Neuronal stem cell (in vitro differentiated cells): ENCODE measurements at regions not wholly inside any gene's neighbourhood (a gene's known extent, or its start where the extent isn't known, plus 50 kb on each side); places are given as distances from the start of the nearest gene placed in this dataset.

Experiments
- DNase-seq: peaks from one replicate; pipeline ENCODE4 v3.0.0-alpha.2; 2013; ENCODE audit warnings: low spot score
- H2AFZ ChIP-seq: one replicate; pipeline ENCODE4 v1.6.1; 2013; ENCODE audit warnings: mild to moderate bottlenecking, low read length, inconsistent platforms
- H2AK5ac ChIP-seq: 2 replicates; pipeline ENCODE4 v1.6.1; 2013; ENCODE audit warnings: low read depth, mild to moderate bottlenecking, inconsistent platforms, low read length, moderate library complexity, mixed read lengths
- H2BK120ac ChIP-seq: 2 replicates; pipeline ENCODE4 v1.6.1; 2013; ENCODE audit warnings: low read depth, mild to moderate bottlenecking, inconsistent platforms, low read length, moderate library complexity, mixed read lengths
- H2BK12ac ChIP-seq: one replicate; pipeline ENCODE4 v1.6.1; 2013; ENCODE audit warnings: low read length, inconsistent platforms
- H2BK15ac ChIP-seq: 2 replicates; pipeline ENCODE4 v1.6.1; 2013; ENCODE audit warnings: mild to moderate bottlenecking, low read length, inconsistent platforms, mixed read lengths
- H2BK5ac ChIP-seq: one replicate; pipeline ENCODE4 v1.6.1; 2013; ENCODE audit warnings: inconsistent platforms, mild to moderate bottlenecking, low read length, moderate library complexity
- H3K14ac ChIP-seq: one replicate; pipeline ENCODE4 v1.6.1; 2013; ENCODE audit warnings: low read length, inconsistent platforms
- H3K18ac ChIP-seq: 2 replicates; pipeline ENCODE4 v1.6.1; 2013; ENCODE audit warnings: low read length, inconsistent platforms
- H3K23ac ChIP-seq: 2 replicates; pipeline ENCODE4 v1.6.1; 2013; ENCODE audit warnings: low read depth, mild to moderate bottlenecking, mixed read lengths, low read length, inconsistent platforms; ENCODE audit not compliant: poor library complexity
- H3K27ac ChIP-seq: replicated peaks from 3 replicates; pipeline ENCODE4 v1.5.1; 2013; ENCODE audit warnings: low read length, inconsistent platforms
- H3K27me3 ChIP-seq, 3 experiments: 2 replicates each; pipeline ENCODE4 v1.6.1; 2013; ENCODE audit warnings: low read length in 3 of 3, mild to moderate bottlenecking in 2 of 3, inconsistent platforms in 1 of 3, low read depth in 1 of 3, mixed read lengths in 1 of 3, moderate library complexity in 1 of 3; ENCODE audit not compliant: control insufficient read depth in 3 of 3, insufficient read depth in 3 of 3
- H3K36me3 ChIP-seq, 2 donors: replicated peaks in 1 of 2; 2 replicates each; pipeline ENCODE4 v1.6.1; 2013; ENCODE audit warnings: low read length in 2 of 2; ENCODE audit not compliant: control insufficient read depth in 2 of 2, insufficient read depth in 2 of 2
- H3K4ac ChIP-seq: 2 replicates; pipeline ENCODE4 v1.6.1; 2013; ENCODE audit warnings: inconsistent platforms, mild to moderate bottlenecking, low read length, moderate library complexity
- H3K4me1 ChIP-seq, 2 donors: 1 replicate in 1 of 2; 2 replicates in 1 of 2; pipeline ENCODE4 v1.6.1; 2013; ENCODE audit warnings: low read length in 2 of 2, low read depth in 1 of 2; ENCODE audit not compliant: control insufficient read depth in 2 of 2, insufficient read depth in 1 of 2
- H3K4me2 ChIP-seq: one replicate; pipeline ENCODE4 v1.6.1; 2013; ENCODE audit warnings: mild to moderate bottlenecking, low read length, inconsistent platforms; ENCODE audit not compliant: insufficient read depth, poor library complexity, severe bottlenecking
- H3K4me3 ChIP-seq, 2 donors: 2 replicates each; pipeline ENCODE4 v1.5.1; 2013; ENCODE audit warnings: low read length in 2 of 2, mild to moderate bottlenecking in 2 of 2, inconsistent platforms in 1 of 2, moderate library complexity in 1 of 2
- H3K79me1 ChIP-seq: one replicate; pipeline ENCODE4 v1.6.1; 2013; ENCODE audit warnings: low read depth, mild to moderate bottlenecking, inconsistent platforms, low read length, moderate library complexity
- H3K9ac ChIP-seq: one replicate; pipeline ENCODE4 v1.6.1; 2013; ENCODE audit warnings: mild to moderate bottlenecking, low read depth, low read length, inconsistent platforms; ENCODE audit not compliant: poor library complexity
- H3K9me3 ChIP-seq, 2 donors: replicated peaks in 1 of 2; 2 replicates each; pipeline versions ENCODE3 to v1.6.1; 2013; ENCODE audit warnings: low read length in 2 of 2, mild to moderate bottlenecking in 2 of 2, inconsistent platforms in 1 of 2, low read depth in 1 of 2, mixed read lengths in 1 of 2, moderate library complexity in 1 of 2; ENCODE audit not compliant: control insufficient read depth in 2 of 2, insufficient read depth in 1 of 2
- H4K8ac ChIP-seq: one replicate; pipeline ENCODE4 v1.6.1; 2013; ENCODE audit warnings: low read depth, mild to moderate bottlenecking, inconsistent platforms, low read length, moderate library complexity
- H4K91ac ChIP-seq: one replicate; pipeline ENCODE4 v1.6.1; 2013; ENCODE audit warnings: low read length, low read depth, mild to moderate bottlenecking, inconsistent platforms; ENCODE audit not compliant: poor library complexity
- WGBS, 2 donors: extraction: QIAGEN DNeasy Blood & Tissue Kit; methylation state at CpG; one replicate each; pipeline ENCODE4 v1.1.7; 2013; ENCODE audit warnings: missing lambda C conversion rate in 2 of 2, mixed read lengths in 1 of 2; ENCODE audit not compliant: insufficient read length in 2 of 2, insufficient replicate concordance in 1 of 2; ENCODE audit errors: extremely low coverage in 2 of 2; 5-methylcytosine and 5-hydroxymethylcytosine counted together

GRCh38 chr5:158300256-158300655, 441.3 kb upstream of the CLINT1 start:
- Histone ChIP-seq H3K9ac (no peak overlapping the region), H2BK5ac (no peak overlapping the region), H2BK120ac (no peak overlapping the region), H4K91ac (no peak overlapping the region), H3K4me1 (no peaks in the 10 kb centered on the region), H2BK15ac (no peak overlapping the region), H3K27me3 (no peaks in the 10 kb centered on the region), H3K18ac (no peak overlapping the region), H3K27ac (no peak overlapping the region), H3K4ac (no peak overlapping the region), H3K4me3 (no peak overlapping the region), H2AK5ac (no peak overlapping the region), H3K79me1 (no peaks in the 10 kb centered on the region), H2AFZ (no peak overlapping the region), H3K23ac (no peak overlapping the region), H3K4me2 (no peak overlapping the region), H2BK12ac (no peak overlapping the region), H3K14ac (no peak overlapping the region), H3K36me3 (no peaks in the 10 kb centered on the region), H4K8ac (no peak overlapping the region), H3K9me3 (no peaks in the 10 kb centered on the region)
- no CpG with 5 or more reads among the region's 8 CpGs for WGBS, 2 donors
- no peak for DNase-seq

GRCh38 chr5:158297002-158297527, 438.1 kb upstream of the CLINT1 start:
- H2AK5ac ChIP-seq = no peak overlapping the region
- no peaks in the 10 kb centered on the region for H3K9me3 ChIP-seq
- no peak overlapping the region for H2BK15ac ChIP-seq
- no peak overlapping the region for H3K4ac ChIP-seq
- no peaks in the 10 kb centered on the region for H3K4me1 ChIP-seq
- H3K23ac ChIP-seq = no peak overlapping the region
- H2AFZ ChIP-seq = no peak overlapping the region
- no peak overlapping the region for H3K27ac ChIP-seq
- H3K4me3 ChIP-seq = no peak overlapping the region
- no peak overlapping the region for H3K14ac ChIP-seq
- no peak overlapping the region for H3K9ac ChIP-seq
- no peak overlapping the region for H3K4me2 ChIP-seq
- H3K36me3 ChIP-seq = no peaks in the 10 kb centered on the region
- H4K91ac ChIP-seq = no peak overlapping the region
- H2BK120ac ChIP-seq = no peak overlapping the region
- no peak for DNase-seq
- no peak overlapping the region for H3K18ac ChIP-seq
- no peaks in the 10 kb centered on the region for H3K79me1 ChIP-seq
- no peak overlapping the region for H2BK12ac ChIP-seq
- H4K8ac ChIP-seq = no peak overlapping the region
- H2BK5ac ChIP-seq = no peak overlapping the region
- H3K27me3 ChIP-seq = no peaks in the 10 kb centered on the region

- Histone ChIP-seq H2BK5ac (no peak overlapping the region), H3K4ac (no peak overlapping the region), H3K4me1 (peaks cover 0 to 6% of the 10 kb centered on the region in 2 donors), H3K14ac (no peak overlapping the region), H3K79me1 (no peaks in the 10 kb centered on the region), H2BK120ac (no peak overlapping the region), H2AFZ (no peak overlapping the region), H3K27me3 (no peaks in the 10 kb centered on the region), H3K4me2 (no peak overlapping the region), H2BK12ac (no peak overlapping the region), H3K27ac (no peak overlapping the region), H4K8ac (no peak overlapping the region), H3K9ac (no peak overlapping the region), H2AK5ac (no peak overlapping the region), H2BK15ac (no peak overlapping the region), H3K4me3 (no peak overlapping the region), H3K23ac (no peak overlapping the region), H4K91ac (no peak overlapping the region), H3K9me3 (no peaks in the 10 kb centered on the region), H3K18ac (no peak overlapping the region), H3K36me3 (no peaks in the 10 kb centered on the region)
- no CpG with 5 or more reads among the region's 6 CpGs for WGBS, 2 donors
- DNase-seq = no peak
Measured at GRCh38 chr5:158294701-158295100, 435.8 kb upstream of the CLINT1 start.

- Histone ChIP-seq H2BK5ac (no peak overlapping the region), H2BK120ac (no peak overlapping the region), H4K8ac (no peak overlapping the region), H2AK5ac (no peak overlapping the region), H2BK15ac (no peak overlapping the region), H3K18ac (no peak overlapping the region), H3K4me2 (no peak overlapping the region), H3K9ac (no peak overlapping the region), H2BK12ac (no peak overlapping the region), H3K27ac (no peak overlapping the region), H3K14ac (no peak overlapping the region), H3K36me3 (no peaks in the 10 kb centered on the region), H3K9me3 (no peaks in the 10 kb centered on the region), H3K27me3 (no peaks in the 10 kb centered on the region), H3K4ac (no peak overlapping the region), H3K4me1 (peaks cover 0 to 6% of the 10 kb centered on the region in 2 donors), H3K4me3 (no peak overlapping the region), H2AFZ (no peak overlapping the region), H3K79me1 (no peaks in the 10 kb centered on the region), H3K23ac (no peak overlapping the region), H4K91ac (no peak overlapping the region)
- WGBS, 2 donors = no CpG with 5 or more reads among the region's 1 CpG
- DNase-seq = no peak
Measured at GRCh38 chr5:158292981-158293380, 434.0 kb upstream of the CLINT1 start.
